Astrocyte (in vitro differentiated cells and primary cell): ENCODE measurements at regions not wholly inside any gene's neighbourhood (a gene's known extent, or its start where the extent isn't known, plus 50 kb on each side); places are given as distances from the start of the nearest gene placed in this dataset.

Experiments used
- DNase-seq: peaks from one replicate; pipeline ENCODE4 v3.0.0-alpha.2; 2010; ENCODE audit warnings: low read depth
- FAIRE-seq: peaks from 2 replicates; lab custom pipeline; 2011; peaks lifted over from hg19 to GRCh38; lab: Jason Lieb, UNC
- H2AFZ ChIP-seq: 2 replicates; pipeline ENCODE4 v1.6.0; 2012; ENCODE audit warnings: low read depth, low read length, inconsistent platforms
- H3K27ac ChIP-seq: 2 replicates; pipeline ENCODE4 v1.5.1; 2011; ENCODE audit warnings: low read depth, low read length, inconsistent platforms
- H3K27me3 ChIP-seq: 2 replicates; pipeline ENCODE4 v1.6.0; 2011; ENCODE audit warnings: low read length, inconsistent platforms; ENCODE audit not compliant: insufficient read depth
- H3K36me3 ChIP-seq: 2 replicates; pipeline ENCODE4 v1.5.1; 2011; ENCODE audit warnings: low read length, inconsistent platforms; ENCODE audit not compliant: insufficient read depth
- H3K4me1 ChIP-seq: 2 replicates; pipeline ENCODE4 v1.5.1; 2011; ENCODE audit warnings: low read length, inconsistent platforms; ENCODE audit not compliant: insufficient read depth
- H3K4me2 ChIP-seq: 2 replicates; pipeline ENCODE4 v1.6.0; 2012; ENCODE audit warnings: low read length, inconsistent platforms
- H3K4me3 ChIP-seq: 2 replicates; pipeline ENCODE4 v1.5.1; 2011; ENCODE audit warnings: low read depth, mild to moderate bottlenecking, low read length, inconsistent platforms; ENCODE audit not compliant: insufficient read depth
- H3K79me2 ChIP-seq: 2 replicates; pipeline ENCODE4 v1.6.0; 2012; ENCODE audit warnings: mild to moderate bottlenecking, low read length, inconsistent platforms; ENCODE audit not compliant: insufficient read depth
- H3K9ac ChIP-seq: 2 replicates; pipeline ENCODE4 v1.6.0; 2012; ENCODE audit warnings: mild to moderate bottlenecking, low read length, inconsistent platforms
- H3K9me3 ChIP-seq: 2 replicates; pipeline ENCODE4 v1.5.1; 2012; ENCODE audit warnings: low read depth, mild to moderate bottlenecking, low read length, inconsistent platforms; ENCODE audit not compliant: insufficient read depth
- H4K20me1 ChIP-seq: 2 replicates; pipeline ENCODE4 v1.6.0; 2012; ENCODE audit warnings: low read length, inconsistent platforms; ENCODE audit not compliant: insufficient read depth
- H3K27ac Mint-ChIP-seq: one replicate; pipeline ENCODE4 v1.8.0; 2021; ENCODE audit warnings: mild to moderate bottlenecking, mixed read lengths; ENCODE audit not compliant: unreplicated experiment
- H3K27me3 Mint-ChIP-seq: one replicate; pipeline ENCODE4 v1.8.0; 2021; ENCODE audit warnings: low read depth, mixed read lengths; ENCODE audit not compliant: unreplicated experiment
- H3K36me3 Mint-ChIP-seq: one replicate; pipeline ENCODE4 v1.8.0; 2021; ENCODE audit warnings: low read depth, mixed read lengths; ENCODE audit not compliant: unreplicated experiment
- H3K4me1 Mint-ChIP-seq: one replicate; pipeline ENCODE4 v1.8.0; 2021; ENCODE audit warnings: low read depth, mixed read lengths; ENCODE audit not compliant: unreplicated experiment
- H3K4me3 Mint-ChIP-seq: one replicate; pipeline ENCODE4 v1.8.0; 2021; ENCODE audit warnings: mild to moderate bottlenecking, moderate library complexity, mixed read lengths; ENCODE audit not compliant: unreplicated experiment
- H3K9me3 Mint-ChIP-seq: one replicate; pipeline ENCODE4 v1.8.0; 2021; ENCODE audit warnings: mild to moderate bottlenecking, mixed read lengths; ENCODE audit not compliant: unreplicated experiment
- CTCF ChIP-seq: IDR thresholded peaks from 2 replicates; pipeline ENCODE4 v1.5.1; 2011; ENCODE audit warnings: low read depth, mild to moderate bottlenecking, inconsistent platforms, low read length, moderate library complexity; ENCODE audit not compliant: insufficient read depth
- EZH2 ChIP-seq: IDR thresholded peaks from 2 replicates; pipeline ENCODE4 v1.6.1; 2012; ENCODE audit warnings: mild to moderate bottlenecking, low read length, inconsistent platforms; ENCODE audit not compliant: insufficient read depth

- FAIRE-seq (no peak), DNase-seq (no peak)
- no peak for TF ChIP-seq EZH2
- no peak for TF ChIP-seq CTCF
- Histone ChIP-seq H3K36me3 (no peaks in the 10 kb centered on the region), H3K4me1 (no peaks in the 10 kb centered on the region), H2AFZ (no peak overlapping the region), H3K9ac (no peak overlapping the region), H3K79me2 (no peaks in the 10 kb centered on the region), H3K27ac (no peak overlapping the region), H3K27me3 (no peaks in the 10 kb centered on the region), H4K20me1 (no peaks in the 10 kb centered on the region), H3K4me2 (no peak overlapping the region), H3K4me3 (no peak overlapping the region), H3K9me3 (no peaks in the 10 kb centered on the region)
- H3K9me3 Mint-ChIP-seq = peaks cover 5% of the 10 kb centered on the region
- H3K4me3 Mint-ChIP-seq = no peak overlapping the region
- H3K36me3 Mint-ChIP-seq = no peaks in the 10 kb centered on the region
- peaks cover 2% of the 10 kb centered on the region for H3K27me3 Mint-ChIP-seq
- peaks cover 5% of the 10 kb centered on the region for H3K4me1 Mint-ChIP-seq
- H3K27ac Mint-ChIP-seq = no peak overlapping the region
These were observed 128.3 kb upstream of the MAF start for GRCh38 chr16:79728923-79729240.

GRCh38 chr16:79728048-79728922 lies 127.7 kb upstream of the MAF start:
- no peaks in the 10 kb centered on the region for H3K27me3 ChIP-seq
- Mint-ChIP-seq H3K4me3 (no peak overlapping the region), H3K36me3 (no peaks in the 10 kb centered on the region)

More at GRCh38 chr16:79728048-79728922, 127.7 kb upstream of the MAF start:
- Mint-ChIP-seq H3K4me1 (peaks cover 5% of the 10 kb centered on the region), H3K27me3 (peaks cover 2% of the 10 kb centered on the region), H3K9me3 (peaks cover 2% of the 10 kb centered on the region), H3K27ac (no peak overlapping the region)
- no peaks in the 10 kb centered on the region for H3K79me2 ChIP-seq
- H3K4me3 ChIP-seq = no peak overlapping the region
- H3K4me1 ChIP-seq = no peaks in the 10 kb centered on the region
- TF ChIP-seq CTCF (no peak), EZH2 (no peak)
- H3K9me3 ChIP-seq = no peaks in the 10 kb centered on the region
- no peak for FAIRE-seq
- H2AFZ ChIP-seq = no peak overlapping the region
- DNase-seq = no peak
- H3K36me3 ChIP-seq = no peaks in the 10 kb centered on the region
- no peak overlapping the region for H3K9ac ChIP-seq
- H3K4me2 ChIP-seq = no peak overlapping the region
- no peaks in the 10 kb centered on the region for H4K20me1 ChIP-seq
- H3K27ac ChIP-seq = no peak overlapping the region
